ENCODE measurements at regions not wholly inside any gene's neighbourhood (a gene's known extent, or its start where the extent isn't known, plus 50 kb on each side); places are given as distances from the start of the nearest gene placed in this dataset.

- no peak for DNase-seq
These were observed 156.9 kb downstream of the USP12 start for GRCh38 chr13:27014406-27015359.

DNA sequence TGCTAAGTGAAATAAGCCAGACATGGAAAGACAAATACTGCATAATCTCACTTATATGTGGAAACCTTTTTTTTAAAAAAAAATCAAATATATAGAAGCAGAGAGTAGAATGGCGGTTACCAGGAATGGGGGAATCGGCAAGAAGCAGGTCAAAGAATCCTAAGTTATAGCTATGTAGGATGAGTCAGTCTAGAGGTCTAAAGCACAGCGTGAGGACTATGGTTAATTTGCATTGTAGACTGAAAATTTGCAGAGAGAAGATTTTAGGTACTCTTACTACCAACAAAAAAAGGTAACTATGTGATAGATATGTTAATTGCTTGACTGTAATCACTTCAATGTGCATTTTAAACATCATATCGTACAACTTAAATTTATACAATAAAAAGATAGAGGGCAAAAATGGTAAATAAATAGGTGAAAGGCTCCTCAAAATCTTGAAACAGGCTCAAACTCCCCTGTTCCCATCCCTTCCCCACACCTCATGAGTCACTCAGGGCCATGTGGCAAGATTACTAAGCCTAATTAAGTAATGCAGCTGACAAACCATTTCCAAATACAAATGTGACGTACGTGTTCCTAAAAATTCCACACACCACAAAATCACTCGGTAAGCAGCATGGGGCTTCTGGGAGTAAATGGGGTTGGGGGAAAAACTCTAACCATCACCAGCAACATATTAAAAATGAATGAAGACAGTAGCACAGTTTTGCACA is 159.0 kb downstream of the USP12 start:
- no peak for DNase-seq

DNA sequence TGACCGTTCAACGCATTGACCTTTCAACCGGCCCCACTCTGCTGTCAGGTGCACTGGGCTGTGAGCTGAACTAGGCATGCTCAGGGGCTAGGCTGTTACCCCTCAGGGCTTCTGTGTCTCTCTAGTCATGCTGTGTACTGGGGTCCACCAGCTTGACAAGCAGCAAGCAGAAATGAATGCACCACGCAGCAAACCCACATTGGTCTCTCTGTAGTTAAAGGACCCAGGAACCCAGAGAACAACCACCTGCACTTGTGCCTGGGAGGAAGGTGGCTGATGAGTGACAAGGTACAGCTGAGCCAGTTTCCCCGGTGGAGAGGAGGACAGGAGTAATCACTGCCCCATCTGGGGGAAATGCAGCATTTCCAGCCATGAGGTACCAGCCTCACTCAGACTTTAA is 159.9 kb downstream of the USP12 start:
- no peak for DNase-seq

GRCh38 chr13:27008733-27009132 is 162.9 kb downstream of the USP12 start:
- no peak for DNase-seq

DNA sequence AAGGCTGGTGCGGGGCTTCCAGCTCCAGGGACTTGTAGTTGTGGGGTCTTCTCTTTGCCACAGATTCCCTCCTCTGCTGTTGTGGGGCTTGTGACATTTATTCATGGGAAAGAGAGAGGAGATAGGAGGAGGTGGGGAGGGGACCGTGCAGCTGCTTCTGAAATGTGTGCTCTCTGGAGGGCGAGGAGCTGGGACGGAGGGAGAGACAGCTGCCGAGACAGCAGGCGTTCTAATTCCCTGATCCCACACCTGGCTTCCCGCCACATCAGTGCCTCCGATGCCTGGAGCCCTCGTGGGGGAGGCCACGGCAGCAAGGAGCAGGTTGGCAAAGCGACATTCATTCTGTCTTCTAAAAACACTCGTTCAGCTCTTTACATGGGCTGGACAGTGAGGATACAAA is 164.4 kb downstream of the USP12 start:
- no peak for DNase-seq

GRCh38 chr13:27006519-27007161 is 165.0 kb downstream of the USP12 start:
- DNase-seq = no peak

GRCh38 chr13:27005976-27006518 is 165.6 kb downstream of the USP12 start:
- no peak for DNase-seq

DNA sequence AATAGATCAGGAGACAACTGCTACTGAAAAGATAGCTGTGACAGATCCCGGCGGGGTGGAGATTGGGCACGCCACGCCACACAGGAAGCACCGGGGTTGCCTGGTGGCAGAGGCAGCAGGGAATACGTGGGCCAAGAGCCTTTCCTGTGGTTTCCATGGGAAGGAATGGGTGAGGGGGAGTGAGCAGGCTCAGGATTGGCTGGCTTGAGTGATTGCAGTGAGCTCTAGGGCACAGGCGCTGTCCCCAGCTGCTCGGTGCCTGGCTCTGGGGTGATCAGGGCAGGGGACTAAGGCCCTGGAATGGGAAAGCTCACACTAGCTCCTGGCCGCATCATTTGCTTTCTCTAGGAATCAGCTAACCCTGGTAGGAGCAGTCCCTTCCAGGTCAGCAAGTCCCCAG is 166.1 kb downstream of the USP12 start:
- no peak for DNase-seq

- no peak for DNase-seq
These were observed 166.7 kb downstream of the USP12 start for GRCh38 chr13:27004866-27005265.

GRCh38 chr13:27004326-27004725 is 167.3 kb downstream of the USP12 start:
- no peak for DNase-seq

- DNase-seq = no peak
These were observed 169.9 kb downstream of the USP12 start for GRCh38 chr13:27001705-27002104.

DNA sequence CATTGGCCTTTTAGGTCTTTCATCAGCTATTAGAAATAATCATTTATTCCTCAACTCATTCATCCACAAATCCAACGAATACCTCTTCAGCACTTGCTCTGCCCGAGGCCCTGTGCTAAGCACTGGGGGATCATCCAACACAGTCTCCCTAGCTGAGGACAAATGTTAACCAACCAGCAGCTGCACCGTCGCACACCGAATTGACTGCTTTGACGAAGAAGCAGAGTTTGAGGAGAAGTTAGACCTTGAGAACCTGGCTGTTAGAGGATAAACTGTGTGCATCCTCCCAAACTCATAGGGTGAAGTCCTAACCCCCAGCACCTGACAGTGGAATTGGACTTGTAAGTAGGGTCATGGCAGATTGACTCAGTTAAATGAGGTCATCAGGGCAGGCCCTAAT is 170.9 kb downstream of the USP12 start:
- DNase-seq = no peak

GRCh38 chr13:26999499-26999898 is 172.1 kb downstream of the USP12 start:
- no peak for DNase-seq

DNA sequence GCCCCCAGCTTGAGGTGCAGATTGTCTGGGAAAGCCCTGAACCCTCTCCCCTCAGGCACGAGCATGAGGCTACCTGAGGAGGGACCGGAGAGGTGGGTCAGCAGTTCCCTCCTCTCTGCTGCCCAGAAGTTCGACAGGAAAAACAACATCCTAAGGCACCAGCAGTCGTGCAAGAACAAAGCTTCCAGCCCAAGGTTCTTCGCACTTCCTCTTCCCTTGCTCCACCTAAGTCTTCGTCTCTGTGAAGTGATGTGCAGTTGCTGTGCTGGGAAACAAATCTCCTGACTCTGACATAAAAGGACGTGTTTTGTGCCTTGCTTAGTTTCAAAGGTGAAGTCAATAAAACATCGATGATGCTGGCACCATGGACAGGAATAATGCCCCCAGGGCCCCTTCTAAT is 173.3 kb downstream of the USP12 start:
- no peak for DNase-seq

- peak; percentile 47 for DNase-seq
These were observed 174.5 kb downstream of the USP12 start for GRCh38 chr13:26996965-26997752.

- DNase-seq = no peak
These were observed 176.5 kb downstream of the USP12 start for GRCh38 chr13:26995159-26995558.

DNA sequence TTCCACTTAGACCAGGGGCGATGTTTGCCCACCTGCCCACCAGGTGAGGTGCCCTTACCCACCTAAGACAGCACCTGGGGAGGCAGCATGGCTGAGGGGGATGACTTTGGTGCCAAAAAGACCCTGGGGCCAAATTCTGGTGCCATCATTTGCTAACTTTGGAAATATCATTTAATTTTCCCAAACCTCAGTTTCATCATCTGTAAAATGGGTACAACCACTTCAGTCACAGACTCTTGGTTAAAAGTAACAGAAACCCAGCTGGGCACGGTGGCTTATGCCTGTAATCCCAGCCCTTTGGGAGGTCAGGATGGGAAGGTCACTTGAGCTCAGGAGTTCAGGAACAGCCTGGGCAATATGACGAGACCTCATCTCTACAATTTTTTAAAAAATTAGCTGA is 177.8 kb downstream of the USP12 start:
- no peak for DNase-seq

GRCh38 chr13:26992951-26993719 is 178.5 kb downstream of the USP12 start:
- DNase-seq = no peak

GRCh38 chr13:26991508-26992181 is 180.0 kb downstream of the USP12 start:
- no peak for DNase-seq

GRCh38 chr13:26989957-26990713 is 181.5 kb downstream of the USP12 start:
- no peak for DNase-seq
